HG02678 (cell line): ENCODE measurements at regions not wholly inside any gene's neighbourhood (a gene's known extent, or its start where the extent isn't known, plus 50 kb on each side); places are given as distances from the start of the nearest gene placed in this dataset.

Source experiments
- ATAC-seq: cut with Tn5 transposase; IDR thresholded peaks from one replicate; pipeline ENCODE4 v1.9.1; 2021; ENCODE audit warnings: mild to moderate bottlenecking, moderate library complexity; ENCODE audit not compliant: unreplicated experiment

DNA sequence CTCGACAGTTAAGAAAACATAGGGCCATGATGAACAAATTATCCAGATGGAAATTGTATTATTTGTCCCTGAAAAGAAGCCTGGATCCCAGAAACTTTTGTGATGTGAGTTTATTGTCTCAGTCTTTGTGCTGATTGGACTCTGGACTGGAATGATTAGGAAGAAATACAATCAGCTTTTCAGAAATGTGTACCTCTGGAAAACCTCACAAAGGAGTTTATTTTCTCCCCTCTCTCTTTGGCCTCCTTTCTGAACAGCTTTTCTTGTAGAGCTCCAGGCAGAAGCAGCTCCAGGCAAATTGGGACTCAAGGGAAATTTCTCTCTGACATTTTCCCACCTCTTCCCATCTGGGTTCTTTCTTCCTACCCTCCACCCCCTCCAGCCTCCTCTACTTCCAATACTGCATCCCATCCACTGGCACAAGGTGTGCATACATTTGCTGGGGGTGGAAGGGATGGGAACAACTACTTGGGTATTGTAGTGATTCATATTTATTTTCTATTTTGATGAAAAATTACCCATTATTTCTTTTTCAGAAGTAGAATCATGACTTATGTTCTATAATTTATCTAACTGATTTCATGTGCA is 119.7 kb downstream of the CD47 start:
- no peak for ATAC-seq

DNA sequence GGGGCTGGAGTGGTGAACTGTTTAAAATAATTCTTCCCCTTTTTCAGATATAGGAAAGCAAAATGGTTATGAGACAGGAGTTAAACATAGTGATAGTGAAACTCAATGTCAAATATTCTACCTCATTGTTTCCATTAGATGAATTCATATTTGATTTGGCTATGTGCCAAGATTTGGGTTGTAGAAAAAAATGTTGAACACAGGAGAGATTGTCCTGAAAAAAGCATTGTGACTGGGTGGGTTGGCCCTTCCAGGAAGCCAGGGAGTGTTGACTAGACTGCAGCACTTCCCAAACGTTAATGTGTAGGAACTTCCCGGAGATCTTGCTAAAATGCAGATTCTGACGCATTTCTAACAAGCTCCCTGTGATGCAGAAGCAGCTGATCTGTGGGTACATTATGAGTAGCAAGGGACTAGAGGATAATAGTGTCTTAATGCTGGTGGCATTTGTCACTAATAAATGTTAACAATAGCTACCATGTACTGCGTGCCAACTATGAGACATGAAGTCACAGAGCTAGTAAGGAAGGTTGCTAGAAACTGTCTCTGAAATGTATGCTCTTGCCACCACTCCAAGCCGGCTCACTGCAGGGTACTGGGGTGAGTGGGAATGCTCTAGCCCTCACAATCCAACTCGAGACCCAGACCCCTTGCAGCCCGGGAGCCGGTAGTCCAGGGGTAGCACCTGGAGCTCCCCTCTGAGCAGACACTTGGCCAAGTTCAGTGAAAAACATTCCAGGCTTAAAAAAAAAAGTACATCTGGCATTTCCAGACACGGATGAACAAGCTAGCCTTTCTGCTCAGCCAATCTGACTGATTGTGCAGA is 120.6 kb downstream of the CD47 start:
- ATAC-seq = no peak

DNA sequence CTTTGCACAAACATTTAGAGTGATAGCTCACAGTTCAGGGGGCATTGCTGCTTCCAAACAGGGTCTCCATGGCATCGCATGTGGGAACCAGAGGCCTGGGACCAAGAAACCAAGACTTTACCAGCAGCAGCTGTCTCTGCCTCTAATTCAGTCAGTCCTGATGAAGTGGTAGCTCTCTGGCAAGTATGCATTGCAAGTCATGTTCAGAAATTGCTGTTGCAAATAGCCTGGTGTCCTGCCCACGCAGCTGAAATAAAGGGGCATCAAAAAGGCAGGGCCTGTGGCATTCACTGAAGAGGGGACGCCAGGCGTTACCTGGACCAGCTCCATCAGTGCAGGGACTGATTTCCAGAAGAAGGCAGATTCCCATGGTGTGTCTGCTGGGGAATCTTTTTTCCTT is 121.3 kb downstream of the CD47 start:
- ATAC-seq = no peak

DNA sequence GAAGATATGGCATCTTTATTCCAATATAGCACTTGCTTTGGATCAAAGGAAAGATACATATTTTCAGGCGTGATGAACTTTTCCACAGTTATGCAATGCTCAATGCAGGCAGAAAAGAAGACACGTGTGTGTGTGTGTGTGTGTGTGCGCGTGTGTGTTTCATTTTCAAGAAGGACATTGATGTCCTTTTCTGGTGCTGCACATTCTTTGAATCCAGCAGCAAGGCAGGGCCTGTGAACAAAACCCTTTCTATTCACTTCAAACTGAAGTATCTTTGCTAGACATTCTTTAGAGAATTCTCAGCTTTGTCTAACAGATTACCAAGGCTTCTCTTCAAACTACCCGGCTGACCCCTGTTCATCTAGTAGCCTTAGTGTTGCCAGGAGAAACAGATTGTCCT is 124.6 kb downstream of the CD47 start:
- ATAC-seq = no peak

DNA sequence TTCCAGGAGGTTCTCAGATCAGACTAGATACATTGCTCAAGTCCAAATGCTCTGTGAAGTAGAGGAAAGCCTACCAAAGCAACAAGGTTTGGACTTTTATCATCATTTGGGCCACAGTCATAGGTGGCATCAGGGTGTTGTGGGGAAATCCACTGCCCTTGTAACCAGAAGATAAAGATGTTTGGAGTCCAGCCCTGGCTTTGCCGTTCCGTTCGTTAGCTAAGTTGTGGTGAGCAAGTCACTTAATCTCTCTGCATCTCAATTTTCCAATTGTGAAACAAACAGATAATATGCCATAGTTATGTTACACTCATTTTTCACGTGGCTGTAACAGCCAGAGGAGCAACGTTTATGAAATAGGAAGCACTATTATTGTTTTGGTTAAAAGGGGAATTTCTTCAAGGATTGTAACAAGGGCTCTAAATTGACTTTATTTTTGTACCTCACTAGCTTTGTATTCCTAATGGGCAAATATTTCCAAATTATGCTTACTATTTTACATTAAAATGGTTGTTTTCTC is 125.6 kb downstream of the CD47 start:
- ATAC-seq = no peak

DNA sequence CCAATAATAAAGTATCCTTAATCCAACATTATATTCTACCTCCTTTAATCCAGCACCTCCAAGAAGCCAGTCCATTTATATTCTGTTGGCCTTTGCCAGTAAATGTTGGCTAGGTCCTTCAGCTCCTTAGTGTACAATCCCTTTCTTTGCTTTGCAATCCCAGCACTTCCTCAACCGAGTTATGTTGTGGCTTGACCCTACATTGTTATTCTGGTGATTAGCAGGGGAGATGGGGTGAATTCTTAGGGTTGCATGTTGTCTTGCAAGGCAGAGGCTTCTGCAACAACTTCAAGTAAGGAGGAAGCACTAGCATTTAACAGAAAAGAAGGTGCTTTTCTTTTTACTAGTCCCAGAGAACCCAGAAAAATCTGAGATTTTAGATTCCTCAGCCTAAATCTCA is 127.2 kb downstream of the CD47 start:
- ATAC-seq = no peak

DNA sequence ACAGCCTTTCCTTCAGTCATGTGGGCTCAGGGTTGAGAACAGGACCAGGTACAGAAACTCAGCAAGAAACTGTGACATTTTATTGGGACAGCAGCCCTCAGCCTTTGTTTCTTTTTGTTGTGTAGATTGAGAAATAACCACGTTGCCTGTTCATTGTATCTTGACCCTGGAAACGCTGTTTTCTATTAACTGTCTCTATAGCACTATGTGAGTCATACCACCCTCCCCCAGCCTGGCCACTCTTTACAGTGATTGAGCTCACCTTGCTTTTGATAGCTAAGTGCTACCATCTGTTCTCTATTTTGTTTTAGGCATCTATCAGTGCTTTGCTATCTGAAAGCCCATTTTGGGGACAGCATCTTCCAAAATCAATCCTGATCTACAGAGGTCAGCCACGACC is 127.9 kb downstream of the CD47 start:
- no peak for ATAC-seq

DNA sequence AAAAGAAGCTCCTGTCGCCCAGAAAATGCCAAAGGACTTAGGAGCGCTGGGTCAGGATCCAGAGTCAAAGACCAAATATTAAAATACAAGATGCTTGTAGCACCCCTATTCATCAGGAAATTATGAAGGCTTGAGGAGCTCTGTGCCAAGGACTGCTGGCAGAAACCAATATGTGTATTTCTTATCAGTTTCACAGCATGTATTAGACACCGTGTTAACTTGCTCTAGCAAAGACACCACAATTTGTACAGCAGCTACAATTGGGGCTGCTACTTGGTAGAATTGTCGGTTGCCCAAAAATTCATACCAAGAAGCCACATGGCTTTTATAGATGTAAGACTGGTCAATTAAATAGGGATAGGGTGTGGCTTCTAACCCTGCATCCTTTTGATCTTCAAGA is 128.8 kb downstream of the CD47 start:
- ATAC-seq = no peak

DNA sequence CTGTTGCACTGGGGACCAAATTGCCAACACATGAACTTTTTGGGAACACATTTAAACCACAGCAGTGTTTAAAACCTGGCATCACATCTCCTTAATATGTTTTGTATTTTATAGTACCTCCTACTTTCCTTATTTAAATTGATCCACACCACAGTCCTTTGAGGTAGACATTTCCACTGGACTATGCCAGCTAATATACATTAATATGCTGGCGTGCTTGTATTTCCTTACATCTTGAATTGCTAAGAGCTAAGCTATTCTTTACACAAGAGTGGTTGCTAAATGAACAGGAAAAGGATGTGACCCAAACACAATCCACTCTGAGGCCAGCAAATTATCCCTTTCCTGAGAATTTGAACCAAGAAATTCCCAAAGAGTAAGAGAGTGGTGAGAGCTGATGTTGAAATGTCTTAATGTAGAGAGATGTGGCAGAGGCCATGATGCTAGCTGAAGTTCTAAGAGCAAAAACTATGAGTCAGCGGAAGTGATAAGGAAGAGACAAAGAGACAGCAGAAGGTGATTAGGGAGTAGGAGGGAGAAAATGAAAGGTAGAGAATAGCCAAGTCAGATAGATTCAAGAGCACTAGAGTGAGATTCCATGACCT is 131.2 kb downstream of the CD47 start:
- ATAC-seq = no peak

DNA sequence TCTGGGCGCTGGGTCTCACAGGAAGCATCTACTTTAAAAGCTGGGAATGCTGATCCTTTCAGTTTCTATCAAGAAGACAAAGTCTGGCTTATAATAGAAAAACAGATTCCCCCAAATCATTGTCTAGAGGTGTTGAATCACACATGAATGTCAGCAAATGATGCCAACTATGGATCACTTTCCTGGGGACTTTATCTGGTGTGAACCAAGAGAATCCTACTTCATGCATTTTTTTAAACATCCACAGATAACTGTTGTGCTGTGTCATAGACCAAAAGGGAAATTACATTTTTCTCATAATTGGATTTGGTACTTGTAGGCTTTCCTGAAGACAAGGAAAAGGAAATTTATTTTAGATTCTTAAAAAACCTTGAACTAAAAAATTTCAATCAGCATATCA is 132.7 kb downstream of the CD47 start:
- no peak for ATAC-seq

DNA sequence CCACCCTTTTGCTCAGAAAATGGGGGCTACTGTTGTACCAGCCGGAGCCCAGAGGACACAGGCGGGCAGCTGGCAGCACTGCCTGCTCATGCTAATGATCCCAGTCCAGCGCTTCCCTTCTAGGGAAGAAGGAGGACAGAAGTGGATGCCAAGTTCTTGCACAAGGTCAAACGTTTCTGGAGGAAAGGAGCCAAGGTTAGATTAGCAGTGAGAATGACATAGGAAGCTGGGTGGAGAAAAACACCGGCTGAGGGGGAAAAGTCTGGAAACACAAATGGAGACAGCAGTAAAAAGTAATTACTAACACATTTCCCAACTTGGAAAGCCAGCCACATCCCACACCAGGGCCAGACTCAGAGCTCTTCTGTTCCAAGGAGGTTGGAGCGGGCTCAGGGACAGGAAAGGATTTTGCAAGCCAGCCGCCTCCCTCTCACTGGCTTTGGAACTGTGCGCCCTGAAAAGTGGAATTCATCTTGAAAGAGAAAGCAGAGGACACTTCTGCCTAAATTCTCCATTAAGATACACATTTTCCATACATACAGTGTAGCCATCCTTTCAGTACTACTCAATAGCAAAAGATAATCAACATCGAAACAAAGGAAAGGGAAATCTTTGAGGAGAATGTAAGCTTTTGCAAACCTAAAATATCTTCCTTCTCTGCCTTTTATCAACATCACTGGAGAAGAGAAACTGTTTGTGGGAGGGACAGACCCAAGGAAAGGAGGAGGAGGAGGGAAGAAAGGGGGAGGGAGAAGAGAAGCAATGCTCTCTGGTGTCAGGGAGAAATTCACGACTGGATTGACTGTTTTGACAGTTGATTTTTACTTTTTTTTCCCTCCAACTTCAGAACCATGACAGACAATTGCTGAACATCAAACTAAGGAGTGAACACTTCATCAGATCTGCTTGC is 133.6 kb downstream of the CD47 start:
- ATAC-seq = no peak

DNA sequence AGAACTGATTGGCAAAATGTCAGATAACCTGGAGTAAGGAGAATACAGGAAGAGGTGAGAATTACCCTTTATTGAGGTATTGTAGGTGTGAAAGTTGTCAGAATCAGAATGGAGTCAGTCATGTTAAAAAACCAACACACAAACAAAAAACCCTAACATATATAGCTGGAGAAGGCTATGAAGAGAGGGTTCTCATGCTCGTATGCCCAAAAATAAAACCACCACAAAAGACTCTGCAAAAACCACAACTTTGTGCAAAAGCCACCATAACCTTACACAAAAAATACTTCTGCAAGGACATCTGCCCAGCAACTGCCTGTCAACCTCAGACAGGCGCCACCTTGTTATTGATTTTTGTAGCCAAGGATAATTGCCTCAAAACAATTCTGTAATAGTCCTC is 136.0 kb downstream of the CD47 start:
- no peak for ATAC-seq

DNA sequence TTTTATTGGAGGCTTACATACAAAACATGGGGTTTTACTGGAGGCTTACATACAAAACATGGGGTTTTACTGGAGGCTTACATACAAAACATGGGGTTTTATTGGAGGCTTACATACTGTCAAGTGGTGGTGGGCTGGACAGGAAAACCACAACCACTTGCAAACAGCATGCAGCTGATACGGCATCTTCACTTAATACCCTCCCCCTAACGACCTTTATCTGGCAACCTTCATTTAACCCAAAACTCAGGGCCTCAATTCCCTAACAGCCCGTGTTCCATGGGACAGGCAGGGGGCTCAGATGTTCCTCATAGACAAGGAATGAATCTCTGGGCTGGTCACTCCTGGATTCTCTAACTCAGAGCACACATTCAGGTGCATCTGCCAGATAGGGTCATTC is 137.1 kb downstream of the CD47 start:
- ATAC-seq = no peak

DNA sequence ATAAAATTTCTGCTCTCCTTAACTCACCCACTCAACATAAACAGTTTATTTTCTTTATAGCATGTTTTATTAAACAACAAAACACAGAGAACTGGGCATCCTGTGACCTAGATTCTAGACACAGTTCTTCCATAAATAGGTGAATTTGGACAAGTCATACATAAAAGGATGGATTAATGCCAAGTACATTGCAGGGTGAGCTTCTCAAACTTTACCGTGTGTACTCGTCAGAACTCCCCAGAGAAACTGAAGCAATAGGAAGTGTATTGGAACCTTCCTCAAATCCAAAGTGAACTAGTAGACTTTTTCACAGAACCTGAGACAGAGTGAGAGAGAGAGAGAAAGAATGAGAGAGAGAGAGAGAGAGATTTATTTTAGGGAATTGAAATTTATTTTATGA is 139.7 kb downstream of the CD47 start:
- ATAC-seq = no peak

DNA sequence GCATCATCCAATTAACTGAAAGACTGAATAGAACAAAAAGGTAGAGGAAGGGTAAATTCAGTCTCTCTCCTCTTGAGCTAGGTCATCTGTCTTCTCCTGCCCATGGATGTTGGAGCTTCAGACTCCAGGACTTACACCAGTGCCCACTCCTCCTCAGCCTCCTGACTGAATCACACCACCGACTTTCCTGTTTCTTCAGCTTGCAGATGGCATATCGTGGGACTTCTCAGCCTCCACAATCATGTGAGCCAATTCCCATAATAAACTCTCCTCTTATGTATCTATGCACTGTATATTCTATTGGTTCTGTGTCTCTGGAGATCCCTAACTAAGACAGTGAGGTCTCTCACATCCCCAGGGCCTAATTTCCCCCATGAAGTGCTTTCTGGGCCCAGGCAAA is 140.4 kb downstream of the CD47 start:
- no peak for ATAC-seq

DNA sequence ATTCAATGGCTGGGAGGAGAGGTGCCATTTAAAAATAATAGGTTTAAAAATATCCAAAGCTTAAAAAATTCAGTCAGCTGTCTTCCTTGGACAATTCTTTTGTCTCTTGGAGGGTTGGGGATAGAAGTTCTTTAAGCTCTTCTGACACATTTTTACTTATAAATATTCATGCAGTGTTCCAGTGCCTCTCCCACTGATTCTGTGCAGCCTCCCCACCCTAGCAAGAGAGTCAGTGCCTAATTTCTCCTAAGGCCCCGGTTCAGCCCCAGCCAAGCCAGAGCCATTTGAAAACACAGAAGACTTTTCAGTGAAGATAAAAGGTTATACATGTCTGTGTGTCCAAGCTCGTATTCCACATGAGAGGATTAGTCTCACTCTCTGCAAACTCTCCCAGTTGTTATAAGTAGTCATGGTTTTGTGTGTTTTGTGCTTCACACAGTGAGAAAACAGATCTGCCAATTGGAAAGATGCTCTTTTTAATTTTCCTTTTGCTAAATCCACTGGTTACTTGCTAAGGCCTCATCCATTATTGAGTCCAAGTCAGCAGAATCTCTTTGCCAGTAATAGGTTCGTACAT is 141.3 kb downstream of the CD47 start:
- no peak for ATAC-seq

DNA sequence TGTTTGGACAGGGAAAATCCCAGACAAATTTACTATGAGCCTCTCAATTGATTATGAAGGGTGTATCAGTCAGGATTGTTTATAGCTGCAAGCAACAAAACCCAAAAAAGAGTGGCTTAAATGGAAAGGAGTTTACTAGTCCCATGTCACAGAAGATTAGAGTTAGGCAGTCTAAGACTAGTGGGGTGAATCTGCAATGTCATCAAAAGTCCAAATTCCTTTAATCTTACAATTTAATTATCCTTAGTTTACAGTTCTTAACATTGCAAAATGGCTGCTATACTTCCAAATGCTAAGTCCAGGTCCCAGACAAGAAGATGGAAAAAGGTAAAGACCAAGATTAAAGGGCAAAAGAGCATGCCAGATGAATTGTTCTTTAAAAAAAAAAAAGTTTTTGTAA is 143.6 kb downstream of the CD47 start:
- no peak for ATAC-seq

DNA sequence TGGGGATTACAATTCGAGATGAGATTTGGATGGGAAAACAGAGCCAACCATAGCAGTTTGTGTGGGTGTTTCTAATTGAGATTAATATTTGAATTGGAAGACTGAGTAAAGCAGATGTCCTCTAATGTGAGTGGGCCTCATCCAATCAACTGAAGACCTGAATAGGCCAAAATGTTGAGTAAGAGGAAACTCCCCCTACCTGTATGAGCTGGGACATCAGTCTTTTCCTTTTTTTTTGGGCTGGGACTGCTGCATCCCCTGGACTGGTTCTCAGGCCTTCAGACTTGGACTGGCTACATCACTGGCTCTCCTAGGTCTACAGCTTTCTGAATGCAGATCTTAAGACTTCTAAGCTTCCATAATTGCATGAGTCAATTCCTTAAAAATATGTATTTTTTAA is 144.1 kb downstream of the CD47 start:
- ATAC-seq = no peak

DNA sequence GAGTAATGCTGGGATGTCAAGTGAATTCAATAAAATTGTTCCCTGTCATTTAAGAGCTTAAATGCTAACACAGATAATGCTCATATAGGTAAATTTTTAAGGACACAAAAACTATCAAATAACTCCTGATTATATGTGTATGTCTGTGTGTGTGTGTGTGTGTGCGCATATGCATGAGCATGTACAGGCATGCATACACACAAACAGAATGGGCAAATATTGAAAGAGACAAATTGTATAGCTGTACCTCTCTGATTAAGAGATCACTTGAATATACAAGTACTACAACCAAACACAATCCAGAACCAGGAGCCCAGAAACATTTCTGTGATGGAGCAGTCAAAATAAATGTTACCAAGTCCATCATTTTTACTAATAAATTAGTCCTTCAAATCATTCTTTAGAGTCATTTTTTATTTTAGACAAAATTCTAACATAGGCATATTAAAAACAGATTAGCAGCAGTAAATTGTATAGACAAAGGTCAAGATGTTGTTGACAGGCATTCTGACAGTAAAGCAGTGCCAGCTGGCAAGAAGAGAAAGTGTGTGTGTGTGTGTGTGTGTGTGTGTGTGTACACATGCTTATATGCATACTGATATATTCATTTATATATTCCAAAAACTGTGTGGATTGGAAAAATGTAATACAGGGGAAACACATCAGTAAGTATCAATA is 145.3 kb downstream of the CD47 start:
- no peak for ATAC-seq

DNA sequence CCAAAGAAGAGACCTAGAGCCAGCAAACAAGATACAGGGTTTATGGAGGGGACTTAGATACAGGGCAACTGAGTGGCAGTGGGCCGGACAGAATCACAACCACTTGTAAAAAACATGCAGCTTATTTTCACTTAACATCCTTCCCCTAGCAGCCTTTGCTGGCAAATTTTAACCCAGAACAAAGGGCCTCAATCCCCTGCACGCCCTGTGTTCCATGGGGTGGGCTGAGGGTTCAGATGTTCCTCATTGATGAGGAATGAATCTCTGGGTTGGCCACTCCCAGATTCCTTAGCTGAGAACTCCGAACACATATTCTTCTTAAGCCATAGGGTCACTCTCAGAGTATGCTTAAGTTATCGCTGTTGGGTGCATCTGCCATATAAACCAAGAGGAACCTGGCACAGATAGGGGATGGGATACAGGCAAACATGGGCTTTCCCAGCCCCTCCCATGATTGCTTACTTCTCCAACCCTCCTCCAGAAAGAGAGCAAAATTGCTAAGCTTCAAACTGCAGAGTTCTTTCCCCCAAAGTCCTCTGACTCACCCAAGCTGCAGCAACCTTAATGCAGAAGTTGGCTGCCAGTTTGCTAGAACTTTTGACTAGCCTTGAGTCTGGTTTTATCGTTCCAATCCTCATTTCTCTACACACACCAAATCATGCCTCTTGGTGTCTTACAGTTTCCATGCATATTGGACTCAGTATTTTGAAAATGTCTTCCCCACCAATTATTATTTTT is 146.9 kb downstream of the CD47 start:
- no peak for ATAC-seq
